Endothelial cell of umbilical vein (primary cell): ENCODE measurements at regions not wholly inside any gene's neighbourhood (a gene's known extent, or its start where the extent isn't known, plus 50 kb on each side); places are given as distances from the start of the nearest gene placed in this dataset.

Experiments used
- JUN ChIP-seq: IDR thresholded peaks from 2 replicates; pipeline ENCODE4 v1.6.1; 2011; ENCODE audit warnings: borderline replicate concordance, low read depth; ENCODE audit not compliant: insufficient read length, insufficient read depth
- POLR2AphosphoS5 ChIP-seq: IDR thresholded peaks from 2 replicates; pipeline ENCODE4 v1.6.1; 2012; ENCODE audit warnings: low read depth, mild to moderate bottlenecking, control low read depth, low read length, moderate library complexity; ENCODE audit not compliant: insufficient read depth
- TF ChIP-seq, protein P1 (sequence below), 2 donors: IDR thresholded peaks; 1 replicate in 1 of 2; 2 replicates in 1 of 2; pipeline ENCODE4 v1.5.1; 2011; ENCODE audit warnings: low read length in 2 of 2, mild to moderate bottlenecking in 2 of 2, moderate library complexity in 2 of 2, control low read depth in 1 of 2, inconsistent platforms in 1 of 2, low read depth in 1 of 2; ENCODE audit not compliant: insufficient read depth in 1 of 2; ENCODE audit errors: extremely low read depth in 1 of 2

DNA sequence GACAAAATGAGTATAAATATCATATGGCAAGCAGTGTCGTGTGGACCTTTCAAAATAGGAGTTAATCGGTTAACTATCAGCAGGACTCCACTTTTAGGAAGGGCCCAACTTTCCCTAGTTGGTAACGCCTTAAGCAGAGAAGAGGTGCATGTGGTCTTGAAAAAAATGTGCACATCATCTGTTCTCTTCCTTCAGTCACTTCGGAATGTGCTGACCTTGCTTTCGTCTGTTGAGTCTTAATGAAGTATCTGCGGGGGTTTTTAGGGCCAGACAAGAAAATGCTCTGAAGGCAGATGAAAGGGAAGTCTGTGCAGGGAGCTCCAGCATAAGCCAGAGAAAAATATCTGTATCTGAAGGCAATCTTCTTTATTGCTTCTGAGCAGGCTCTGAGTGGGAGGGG, 185.2 kb downstream of the AEBP2 start:
- TF ChIP-seq POLR2AphosphoS5 (no peak), JUN (no peak)
- TF ChIP-seq, protein P1, sequence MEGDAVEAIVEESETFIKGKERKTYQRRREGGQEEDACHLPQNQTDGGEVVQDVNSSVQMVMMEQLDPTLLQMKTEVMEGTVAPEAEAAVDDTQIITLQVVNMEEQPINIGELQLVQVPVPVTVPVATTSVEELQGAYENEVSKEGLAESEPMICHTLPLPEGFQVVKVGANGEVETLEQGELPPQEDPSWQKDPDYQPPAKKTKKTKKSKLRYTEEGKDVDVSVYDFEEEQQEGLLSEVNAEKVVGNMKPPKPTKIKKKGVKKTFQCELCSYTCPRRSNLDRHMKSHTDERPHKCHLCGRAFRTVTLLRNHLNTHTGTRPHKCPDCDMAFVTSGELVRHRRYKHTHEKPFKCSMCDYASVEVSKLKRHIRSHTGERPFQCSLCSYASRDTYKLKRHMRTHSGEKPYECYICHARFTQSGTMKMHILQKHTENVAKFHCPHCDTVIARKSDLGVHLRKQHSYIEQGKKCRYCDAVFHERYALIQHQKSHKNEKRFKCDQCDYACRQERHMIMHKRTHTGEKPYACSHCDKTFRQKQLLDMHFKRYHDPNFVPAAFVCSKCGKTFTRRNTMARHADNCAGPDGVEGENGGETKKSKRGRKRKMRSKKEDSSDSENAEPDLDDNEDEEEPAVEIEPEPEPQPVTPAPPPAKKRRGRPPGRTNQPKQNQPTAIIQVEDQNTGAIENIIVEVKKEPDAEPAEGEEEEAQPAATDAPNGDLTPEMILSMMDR (IDR thresholded peaks at IDR 0.05; ENCODE audit: extremely low read depth in 1 of 2, insufficient read depth in 1 of 2, low read depth in 1 of 2, low read length in 2 of 2): no peak
